Neural cell (in vitro differentiated cells): ENCODE measurements at regions not wholly inside any gene's neighbourhood (a gene's known extent, or its start where the extent isn't known, plus 50 kb on each side); places are given as distances from the start of the nearest gene placed in this dataset.

Experiments used
- H2AFZ ChIP-seq: fragments of 200-600, 300-800 bp; sonication (generic), shearing (Covaris generic); 2 replicates; pipeline ENCODE4 v1.6.0; 2014; ENCODE audit warnings: low read depth, mild to moderate bottlenecking, antibody characterized with exemption, low read length, moderate library complexity
- H3F3A ChIP-seq: fragments of 200-600 bp; shearing (Covaris generic); 2 replicates; pipeline ENCODE4 v1.6.1; 2016; ENCODE audit warnings: mild to moderate bottlenecking, moderate library complexity, mixed read lengths, antibody characterized with exemption, low read length; ENCODE audit not compliant: insufficient read depth, poor library complexity, severe bottlenecking
- H3K27ac ChIP-seq: fragments of 200-600, 300-800 bp; sonication (generic), shearing (Covaris generic); 2 replicates; pipeline ENCODE4 v1.5.1; 2014; ENCODE audit warnings: mild to moderate bottlenecking, low read length, moderate library complexity
- H3K27me3 ChIP-seq: fragments of 300-800, 200-600 bp; sonication (generic), shearing (Covaris generic); 2 replicates; pipeline ENCODE4 v1.6.0; 2014; ENCODE audit warnings: mild to moderate bottlenecking, low read depth, low read length, moderate library complexity; ENCODE audit not compliant: insufficient read depth
- H3K36me3 ChIP-seq: fragments of 300-800, 200-600 bp; sonication (generic), shearing (Covaris generic); 2 replicates; pipeline ENCODE4 v1.5.1; 2014; ENCODE audit warnings: mild to moderate bottlenecking, antibody characterized with exemption, low read length, moderate library complexity; ENCODE audit not compliant: insufficient read depth
- H3K4me2 ChIP-seq: fragments of 300-800, 200-600 bp; sonication (generic), shearing (Covaris generic); 2 replicates; pipeline ENCODE4 v1.6.0; 2014; ENCODE audit warnings: mild to moderate bottlenecking, low read length
- H3K4me3 ChIP-seq: fragments of 300-800, 200-600 bp; sonication (generic), shearing (Covaris generic); 2 replicates; pipeline ENCODE4 v1.5.1; 2014; ENCODE audit warnings: mild to moderate bottlenecking, low read length, moderate library complexity
- H3K79me2 ChIP-seq: fragments of 200-600 bp; shearing (Covaris generic); replicated peaks from 2 replicates; pipeline ENCODE4 v1.6.0; 2014; ENCODE audit warnings: mild to moderate bottlenecking, low read length, moderate library complexity; ENCODE audit not compliant: insufficient read depth
- H3K9ac ChIP-seq: fragments of 300-800, 200-600 bp; sonication (generic), shearing (Covaris generic); 2 replicates; pipeline ENCODE4 v1.6.1; 2016; ENCODE audit warnings: mild to moderate bottlenecking, low read length, mixed read lengths
- H3K9me2 ChIP-seq: fragments of 200-600 bp; shearing (Covaris generic); 2 replicates; pipeline ENCODE4 v1.6.1; 2016; ENCODE audit warnings: mild to moderate bottlenecking, low read length, mixed read lengths; ENCODE audit not compliant: insufficient read depth
- H3K9me3 ChIP-seq: fragments of 200-600, 300-800 bp; sonication (generic), shearing (Covaris generic); 2 replicates; pipeline ENCODE4 v1.6.1; 2016; ENCODE audit warnings: mild to moderate bottlenecking, mixed run types, low read length, moderate library complexity, mixed read lengths
- H4K20me1 ChIP-seq: fragments of 200-600 bp; shearing (Covaris generic); 2 replicates; pipeline ENCODE4 v1.6.1; 2016; ENCODE audit warnings: mild to moderate bottlenecking, mixed run types; ENCODE audit not compliant: insufficient read depth
- CTCF ChIP-seq: fragments of 450-650 bp; IDR thresholded peaks from 2 replicates; pipeline ENCODE4 v1.5.1; 2014; ENCODE audit warnings: antibody characterized with exemption, mild to moderate bottlenecking, moderate library complexity; ENCODE audit not compliant: poor library complexity, severe bottlenecking
- POLR2AphosphoS5 ChIP-seq: IDR thresholded peaks from 2 replicates; pipeline ENCODE4 v1.6.1; 2012
- RAD21 ChIP-seq: fragments of 450-650 bp; conservative IDR thresholded peaks from 2 replicates; pipeline ENCODE4 v1.6.1; 2014; ENCODE audit warnings: antibody characterized with exemption, mild to moderate bottlenecking, moderate library complexity
- REST ChIP-seq: IDR thresholded peaks from 2 replicates; pipeline ENCODE4 v1.6.1; 2012; ENCODE audit warnings: borderline replicate concordance
- SMC3 ChIP-seq: fragments of 450-650 bp; conservative IDR thresholded peaks from 2 replicates; pipeline ENCODE4 v1.6.1; 2014; ENCODE audit warnings: antibody characterized with exemption, mild to moderate bottlenecking, moderate library complexity; ENCODE audit not compliant: poor library complexity
- TAF1 ChIP-seq: IDR thresholded peaks from 2 replicates; pipeline ENCODE4 v1.6.1; 2012; ENCODE audit warnings: low read depth

GRCh38 chr1:168832661-168833060, 103.7 kb upstream of the DPT start:
- Histone ChIP-seq H3K79me2 (no peaks in the 10 kb centered on the region), H3K36me3 (no peaks in the 10 kb centered on the region), H3K27me3 (peaks cover 6% of the 10 kb centered on the region), H2AFZ (no peak overlapping the region), H3K9me2 (no peaks in the 10 kb centered on the region), H3K9me3 (no peaks in the 10 kb centered on the region), H4K20me1 (no peaks in the 10 kb centered on the region), H3K9ac (no peak overlapping the region), H3K4me2 (no peak overlapping the region), H3F3A (no peaks in the 10 kb centered on the region), H3K27ac (no peak overlapping the region), H3K4me3 (no peak overlapping the region)
- TF ChIP-seq REST (no peak), RAD21 (no peak)

- Histone ChIP-seq H3K9ac (no peak overlapping the region), H4K20me1 (no peaks in the 10 kb centered on the region), H3F3A (no peaks in the 10 kb centered on the region), H3K27ac (no peak overlapping the region), H3K36me3 (no peaks in the 10 kb centered on the region), H3K27me3 (peaks cover 6% of the 10 kb centered on the region), H3K9me2 (no peaks in the 10 kb centered on the region), H3K4me2 (no peak overlapping the region), H2AFZ (no peak overlapping the region), H3K79me2 (no peaks in the 10 kb centered on the region), H3K4me3 (no peak overlapping the region), H3K9me3 (no peaks in the 10 kb centered on the region)
- TF ChIP-seq REST = no peak
- no peak for TF ChIP-seq CTCF
- no peak for TF ChIP-seq POLR2AphosphoS5
- no peak for TF ChIP-seq TAF1
- no peak for TF ChIP-seq SMC3
- TF ChIP-seq RAD21 = no peak
These were observed 104.4 kb upstream of the DPT start for GRCh38 chr1:168833362-168833761.
